Smooth muscle cell (in vitro differentiated cells): ENCODE measurements at regions not wholly inside any gene's neighbourhood (a gene's known extent, or its start where the extent isn't known, plus 50 kb on each side); places are given as distances from the start of the nearest gene placed in this dataset.
"Not testable (repeated sequence)": the region's sequence is repeated elsewhere in the genome, so short reads cannot be mapped to it uniquely, and the experiment has no call there.

ENCODE experiments used
- DNase-seq: peaks from one replicate; lab custom pipeline; 2025; ENCODE audit not compliant: unreplicated experiment; lab: John Stamatoyannopoulos, UW
- H2AFZ ChIP-seq: fragments of 200-600 bp; sonication (generic); 2 replicates; pipeline ENCODE4 v1.6.0; 2016; ENCODE audit warnings: antibody characterized with exemption, low read depth, mild to moderate bottlenecking
- H3F3A ChIP-seq: fragments of 200-600 bp; sonication (generic); 2 replicates; pipeline ENCODE4 v1.6.0; 2017; ENCODE audit warnings: antibody characterized with exemption, low read depth
- H3K27ac ChIP-seq: fragments of 200-600 bp; sonication (generic); 2 replicates; pipeline ENCODE4 v1.5.1; 2016; ENCODE audit warnings: low read depth, mild to moderate bottlenecking
- H3K27me3 ChIP-seq: fragments of 200-600 bp; sonication (generic); 2 replicates; pipeline ENCODE4 v1.6.1; 2016; ENCODE audit warnings: low read depth, mild to moderate bottlenecking
- H3K36me3 ChIP-seq: fragments of 200-600 bp; sonication (generic); 2 replicates; pipeline ENCODE4 v1.5.1; 2016; ENCODE audit warnings: low read depth
- H3K4me1 ChIP-seq: fragments of 200-600 bp; sonication (generic); 2 replicates; pipeline ENCODE4 v1.5.1; 2016; ENCODE audit warnings: low read depth
- H3K4me2 ChIP-seq: fragments of 200-600 bp; sonication (generic); 2 replicates; pipeline ENCODE4 v1.6.0; 2016; ENCODE audit warnings: mild to moderate bottlenecking
- H3K4me3 ChIP-seq: fragments of 200-600 bp; sonication (generic); 2 replicates; pipeline ENCODE4 v1.5.1; 2016; ENCODE audit warnings: mild to moderate bottlenecking
- H3K79me2 ChIP-seq: fragments of 200-600 bp; sonication (generic); 2 replicates; pipeline ENCODE4 v1.6.0; 2016; ENCODE audit warnings: low read depth, mild to moderate bottlenecking
- H3K9ac ChIP-seq: fragments of 200-600 bp; sonication (generic); 2 replicates; pipeline ENCODE4 v1.6.0; 2016; ENCODE audit warnings: low read depth
- H3K9me3 ChIP-seq: fragments of 200-600 bp; sonication (generic); replicated peaks from 2 replicates; pipeline ENCODE4 v1.5.1; 2016; ENCODE audit warnings: low read depth
- H4K20me1 ChIP-seq: fragments of 200-600 bp; sonication (generic); 2 replicates; pipeline ENCODE4 v1.6.0; 2016; ENCODE audit warnings: low read depth
- CTCF ChIP-seq: fragments of 200-600 bp; sonication (generic); IDR thresholded peaks from 2 replicates; pipeline ENCODE4 v1.5.1; 2017; ENCODE audit warnings: borderline replicate concordance, mild to moderate bottlenecking, antibody characterized with exemption; ENCODE audit not compliant: insufficient read depth, poor library complexity, severe bottlenecking
- WGBS: methylation state at CpG from one replicate; pipeline ENCODE4 v1.1.7; 2016; ENCODE audit warnings: low lambda C conversion rate; 5-methylcytosine and 5-hydroxymethylcytosine counted together

- DNase-seq, result no peak
- Histone ChIP-seq H4K20me1 (no peaks in the 10 kb centered on the region), H3F3A (no peaks in the 10 kb centered on the region), H3K79me2 (no peaks in the 10 kb centered on the region), H3K4me2 (no peak overlapping the region), H3K4me3 (no peak overlapping the region), H3K9ac (no peak overlapping the region), H3K27me3 (no peaks in the 10 kb centered on the region), H2AFZ (no peak overlapping the region), H3K27ac (no peak overlapping the region), H3K9me3 (no peaks in the 10 kb centered on the region), H3K36me3 (no peaks in the 10 kb centered on the region), H3K4me1 (no peaks in the 10 kb centered on the region)
- 64% methylated on average over 1 of the region's 1 CpG for WGBS
- TF ChIP-seq CTCF, result no peak
These were observed 632.5 kb upstream of the ST8SIA4 start for GRCh38 chr5:101535626-101536025.

- no peaks in the 10 kb centered on the region for H4K20me1 ChIP-seq
- DNase-seq, result no peak
- H3K9ac ChIP-seq, result no peak overlapping the region
- peak overlapping the region; percentile 51 for H3K4me2 ChIP-seq
- no peaks in the 10 kb centered on the region for H3F3A ChIP-seq
- H3K36me3 ChIP-seq, result no peaks in the 10 kb centered on the region
- H3K9me3 ChIP-seq, result no peaks in the 10 kb centered on the region
- no peaks in the 10 kb centered on the region for H3K79me2 ChIP-seq
- no peaks in the 10 kb centered on the region for H3K4me1 ChIP-seq
- H3K4me3 ChIP-seq, result no peak overlapping the region
- no peak overlapping the region for H2AFZ ChIP-seq
- H3K27ac ChIP-seq, result no peak overlapping the region
- 46% methylated on average over 6 of the region's 6 CpGs for WGBS
- H3K27me3 ChIP-seq, result no peaks in the 10 kb centered on the region
- TF ChIP-seq CTCF, result no peak
These were observed 631.5 kb upstream of the ST8SIA4 start for GRCh38 chr5:101534491-101535110.

GRCh38 chr5:101532430-101532829, 629.3 kb upstream of the ST8SIA4 start:
- no peak overlapping the region for H3K4me3 ChIP-seq
- no peaks in the 10 kb centered on the region for H3K9me3 ChIP-seq
- no peak overlapping the region for H2AFZ ChIP-seq
- H3K9ac ChIP-seq, result no peak overlapping the region
- no peaks in the 10 kb centered on the region for H4K20me1 ChIP-seq
- H3K27me3 ChIP-seq, result no peaks in the 10 kb centered on the region
- H3F3A ChIP-seq, result no peaks in the 10 kb centered on the region
- no peaks in the 10 kb centered on the region for H3K4me1 ChIP-seq
- H3K36me3 ChIP-seq, result no peaks in the 10 kb centered on the region
- H3K79me2 ChIP-seq, result no peaks in the 10 kb centered on the region
- WGBS, result 63% methylated on average over 2 of the region's 2 CpGs
- no peak for TF ChIP-seq CTCF
- H3K27ac ChIP-seq, result no peak overlapping the region
- H3K4me2 ChIP-seq, result no peak overlapping the region
- DNase-seq, result no peak

- H3K4me1 ChIP-seq, result no peaks in the 10 kb centered on the region
- WGBS, result 72% methylated on average over 3 of the region's 3 CpGs
- no peaks in the 10 kb centered on the region for H3K9me3 ChIP-seq
- H3K4me2 ChIP-seq, result no peak overlapping the region
- no peaks in the 10 kb centered on the region for H3K79me2 ChIP-seq
- H3K27me3 ChIP-seq, result no peaks in the 10 kb centered on the region
- TF ChIP-seq CTCF, result no peak
- H2AFZ ChIP-seq, result no peak overlapping the region
- H3F3A ChIP-seq, result no peaks in the 10 kb centered on the region
- no peaks in the 10 kb centered on the region for H4K20me1 ChIP-seq
- H3K4me3 ChIP-seq, result no peak overlapping the region
- no peaks in the 10 kb centered on the region for H3K36me3 ChIP-seq
- no peak overlapping the region for H3K9ac ChIP-seq
- no peak for DNase-seq
- H3K27ac ChIP-seq, result no peak overlapping the region
These were observed 627.9 kb upstream of the ST8SIA4 start for GRCh38 chr5:101531026-101531425.

- not testable (repeated sequence) for H3K27me3 ChIP-seq, H3K4me3 ChIP-seq, H3F3A ChIP-seq, H3K4me1 ChIP-seq, H3K9me3 ChIP-seq, H3K79me2 ChIP-seq, H3K4me2 ChIP-seq, H4K20me1 ChIP-seq, H3K36me3 ChIP-seq, H3K27ac ChIP-seq, H2AFZ ChIP-seq, DNase-seq, H3K9ac ChIP-seq
- WGBS, result 88% methylated on average over 8 of the region's 8 CpGs
These were observed 626.0 kb upstream of the ST8SIA4 start for GRCh38 chr5:101529094-101529493.
